HepG2 (cell line): ENCODE measurements at regions not wholly inside any gene's neighbourhood (a gene's known extent, or its start where the extent isn't known, plus 50 kb on each side); places are given as distances from the start of the nearest gene placed in this dataset.

Experiments used
- ATAC-seq: fragments of 200-7000 bp; cut with Tn5 transposase; 3 replicates; pipeline ENCODE4 v1.9.1; 2020; ENCODE audit warnings: mild to moderate bottlenecking, moderate library complexity
- BruUV-seq: library from RNA; stranded (reverse); fragments of 400-500 nt; replicated peaks from 2 replicates; lab custom pipeline; 2021; lab: Mats Ljungman, UMichigan
- CTCF ChIA-PET: fragments of 300-600 bp; formaldehyde crosslinking; extraction: SDS; loops from one replicate; lab custom pipeline; 2021; ENCODE audit warnings: low total read pairs, inconsistent platforms, low intra/inter-chr PET ratio; lab: Yijun Ruan, JAX
- POLR2A ChIA-PET: fragments of 350-600 bp; sonication (Branson Sonifier 250); formaldehyde crosslinking; loops from one replicate; lab custom pipeline; 2020; ENCODE audit warnings: antibody characterized with exemption, inconsistent platforms; lab: Yijun Ruan, JAX
- DNase-seq: peaks from one replicate; pipeline ENCODE4 v3.0.0-alpha.2; 2015; ENCODE audit warnings: low spot score
- FAIRE-seq: peaks from 3 replicates; lab custom pipeline; 2011; peaks lifted over from hg19 to GRCh38; lab: Jason Lieb, UNC
- H2AFZ ChIP-seq: one replicate; pipeline ENCODE4 v1.6.1; 2011; ENCODE audit warnings: low read length, inconsistent platforms
- H3K27ac ChIP-seq: fragments of 300-600 bp; 3 replicates; pipeline ENCODE4 v1.8.0; 2011; ENCODE audit warnings: mixed run types, mild to moderate bottlenecking, mixed read lengths, low read length, inconsistent platforms; ENCODE audit not compliant: insufficient read depth; ENCODE audit errors: extremely low read length
- H3K27me3 ChIP-seq, 2 experiments: fragments of 200-600 bp in 1 of 2; 2 replicates in 1 of 2; 3 replicates in 1 of 2; pipeline versions ENCODE4 v1.6.0 to v1.8.0; 2011; ENCODE audit warnings: low read length in 2 of 2, mild to moderate bottlenecking in 2 of 2, moderate library complexity in 2 of 2, inconsistent platforms in 1 of 2; ENCODE audit not compliant: insufficient read depth in 2 of 2, control insufficient read depth in 1 of 2
- H3K36me3 ChIP-seq, 2 experiments: fragments of 200-600 bp in 1 of 2; replicated peaks in 1 of 2; 2 replicates in 1 of 2; 3 replicates in 1 of 2; pipeline versions ENCODE4 v1.5.1 to v1.8.0; 2011; ENCODE audit warnings: low read length in 2 of 2, inconsistent platforms in 1 of 2; ENCODE audit not compliant: insufficient read depth in 2 of 2, control insufficient read depth in 1 of 2
- H3K4me1 ChIP-seq: 2 replicates; pipeline ENCODE4 v1.5.1; 2012; ENCODE audit warnings: low read length, inconsistent platforms; ENCODE audit not compliant: insufficient read depth
- H3K4me2 ChIP-seq: 2 replicates; pipeline ENCODE4 v1.6.0; 2011; ENCODE audit warnings: low read depth, low read length, inconsistent platforms
- H3K4me3 ChIP-seq, 3 experiments: fragments of 200-600 bp in 1 of 3; sonication (generic), shearing (Covaris generic) in 1 of 3; replicated peaks in 1 of 3; 2 replicates each; pipeline ENCODE4 v1.5.1; 2011 to 2016; ENCODE audit warnings: low read length in 3 of 3, inconsistent platforms in 2 of 3, low read depth in 2 of 3, mild to moderate bottlenecking in 2 of 3, control low read depth in 1 of 3, mixed read lengths in 1 of 3; ENCODE audit not compliant: insufficient read depth in 1 of 3
- H3K79me2 ChIP-seq: one replicate; pipeline ENCODE4 v1.6.1; 2011; ENCODE audit warnings: low read length, inconsistent platforms; ENCODE audit not compliant: insufficient read depth
- H3K9ac ChIP-seq: 2 replicates; pipeline ENCODE4 v1.6.0; 2011; ENCODE audit warnings: mild to moderate bottlenecking, low read depth, low read length, inconsistent platforms; ENCODE audit not compliant: insufficient read depth
- H3K9me3 ChIP-seq: 2 replicates; pipeline ENCODE4 v1.5.1; 2012; ENCODE audit warnings: mild to moderate bottlenecking, low read length
- H4K20me1 ChIP-seq: 2 replicates; pipeline ENCODE4 v1.6.0; 2011; ENCODE audit warnings: inconsistent platforms, mild to moderate bottlenecking, low read length, moderate library complexity; ENCODE audit not compliant: insufficient read depth
- CREB1 ChIP-seq, 2 experiments: fragments of 450-650 bp in 1 of 2; IDR thresholded peaks; 2 replicates each; pipeline ENCODE4 v1.6.1; 2016 to 2017; ENCODE audit warnings: control low read depth in 1 of 2, mild to moderate bottlenecking in 1 of 2, missing compliant biosample characterization in 1 of 2, missing genetic modification characterization in 1 of 2
- EED ChIP-seq: sonication (generic); formaldehyde crosslinking; IDR thresholded peaks from 2 replicates; pipeline ENCODE4 v1.5.0; 2020; ENCODE audit warnings: mild to moderate bottlenecking, missing genetic modification reagents
- EP300 ChIP-seq, 3 experiments: sonication (generic) in 1 of 3; formaldehyde crosslinking in 1 of 3; IDR thresholded peaks; 2 replicates each; pipeline versions ENCODE4 v1.5.1 to v1.6.1; 2011 to 2020; ENCODE audit warnings: low read depth in 2 of 3, low read length in 2 of 3, borderline replicate concordance in 1 of 3, improper control_type of control experiment in 1 of 3, mild to moderate bottlenecking in 1 of 3, missing genetic modification reagents in 1 of 3, moderate library complexity in 1 of 3
- GZF1 ChIP-seq: sonication (generic); formaldehyde crosslinking; IDR thresholded peaks from 2 replicates; pipeline ENCODE4 v1.5.1; 2020; ENCODE audit warnings: mild to moderate bottlenecking, missing genetic modification reagents
- JUNB ChIP-seq: sonication (generic); formaldehyde crosslinking; IDR thresholded peaks from 2 replicates; pipeline ENCODE4 v1.8.0; 2022; ENCODE audit warnings: missing genetic modification reagents, mild to moderate bottlenecking, borderline replicate concordance
- NBN ChIP-seq: fragments of 450-650 bp; conservative IDR thresholded peaks from 2 replicates; pipeline ENCODE4 v1.6.1; 2017
- SCMH1 ChIP-seq: sonication (generic); formaldehyde crosslinking; IDR thresholded peaks from 2 replicates; pipeline ENCODE4 v1.9.0; 2021; ENCODE audit warnings: missing genetic modification reagents, mild to moderate bottlenecking, borderline replicate concordance
- SP1 ChIP-seq, 2 experiments: fragments of 450-650 bp in 1 of 2; sonication (generic) in 1 of 2; formaldehyde crosslinking in 1 of 2; IDR thresholded peaks; 2 replicates each; pipeline versions ENCODE4 v1.4.0 to v1.6.1; 2016 to 2020; ENCODE audit warnings: missing genetic modification reagents in 1 of 2
- ZFP82 ChIP-seq: sonication (generic); formaldehyde crosslinking; IDR thresholded peaks from 2 replicates; pipeline ENCODE4 v1.5.1; 2020; ENCODE audit warnings: mild to moderate bottlenecking, missing genetic modification reagents, borderline replicate concordance
- ZNF292 ChIP-seq: sonication (generic); formaldehyde crosslinking; IDR thresholded peaks from 2 replicates; pipeline ENCODE4 v1.8.1; 2022; ENCODE audit warnings: mild to moderate bottlenecking, low read depth, missing genetic modification reagents, borderline replicate concordance
- ZNF501 ChIP-seq: sonication (generic); formaldehyde crosslinking; IDR thresholded peaks from 2 replicates; pipeline ENCODE4 v1.5.1; 2020; ENCODE audit warnings: mild to moderate bottlenecking, moderate library complexity, missing genetic modification reagents
- ZNF7 ChIP-seq: IDR thresholded peaks from 2 replicates; pipeline ENCODE4 v1.6.1; 2016; ENCODE audit warnings: missing biosample characterization, missing genetic modification reagents
- ZNF839 ChIP-seq: sonication (generic); formaldehyde crosslinking; IDR thresholded peaks from 2 replicates; pipeline ENCODE4 v1.4.0; 2020; ENCODE audit warnings: missing genetic modification reagents, mild to moderate bottlenecking, borderline replicate concordance
- WGBS: methylation state at CpG from one replicate; pipeline ENCODE4 v1.1.6; 2017; ENCODE audit warnings: low lambda C conversion rate; 5-methylcytosine and 5-hydroxymethylcytosine counted together
- in situ Hi-C: cut with HindIII; loops from 2 replicates; pipeline ENCODE4 v1.10.0; 2017; ENCODE audit warnings: low pct_unique_long_range_greater_than_20kb; ENCODE audit not compliant: extremely low pct_ligation_motif_present
- intact Hi-C: fragments of 100-400 bp; cut with micrococcal nuclease; formaldehyde crosslinking; loops from one replicate; pipeline ENCODE4 v1.10.0; 2022; ENCODE audit not compliant: unreplicated experiment
- TF ChIP-seq, protein P1 (sequence below): sonication (generic); formaldehyde crosslinking; IDR thresholded peaks from 2 replicates; pipeline ENCODE4 v1.5.0; 2020; ENCODE audit warnings: missing genetic modification reagents
- TF ChIP-seq, protein P2 (sequence below): IDR thresholded peaks from 2 replicates; pipeline ENCODE4 v1.6.1; 2016; ENCODE audit warnings: low read depth, control low read depth
- TF ChIP-seq, protein P3 (sequence below), 2 experiments: fragments of 450-650 bp in 1 of 2; sonication (generic) in 1 of 2; formaldehyde crosslinking; IDR thresholded peaks; 2 replicates each; pipeline versions ENCODE4 v1.5.0 to v1.8.0; 2020 to 2022; ENCODE audit warnings: mild to moderate bottlenecking in 1 of 2, missing genetic modification reagents in 1 of 2

GRCh38 chr6:141326426-141326825 is 806.3 kb upstream of the GJE1 start (continued):
- TF ChIP-seq EP300 (IDR thresholded peaks at IDR 0.05; ENCODE audit: low read depth in 2 of 2, low read length in 2 of 2), result peak in 1 of 2 experiments; percentile 7; a peak in 1 of 4 replicates
- no peak for TF ChIP-seq EP300 (CRISPR knock-in tag; IDR thresholded peaks at IDR 0.05; ENCODE audit: borderline replicate concordance)
- no peak for TF ChIP-seq ZFP82 (CRISPR knock-in tag)
- TF ChIP-seq CREB1 (IDR thresholded peaks at IDR 0.05), result peak; percentile 86
- no peak for TF ChIP-seq CREB1 (CRISPR knock-in tag; IDR thresholded peaks at IDR 0.05)
- TF ChIP-seq ZNF292 (CRISPR knock-in tag), result no peak
- TF ChIP-seq, protein P1, sequence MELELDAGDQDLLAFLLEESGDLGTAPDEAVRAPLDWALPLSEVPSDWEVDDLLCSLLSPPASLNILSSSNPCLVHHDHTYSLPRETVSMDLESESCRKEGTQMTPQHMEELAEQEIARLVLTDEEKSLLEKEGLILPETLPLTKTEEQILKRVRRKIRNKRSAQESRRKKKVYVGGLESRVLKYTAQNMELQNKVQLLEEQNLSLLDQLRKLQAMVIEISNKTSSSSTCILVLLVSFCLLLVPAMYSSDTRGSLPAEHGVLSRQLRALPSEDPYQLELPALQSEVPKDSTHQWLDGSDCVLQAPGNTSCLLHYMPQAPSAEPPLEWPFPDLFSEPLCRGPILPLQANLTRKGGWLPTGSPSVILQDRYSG (CRISPR knock-in tag), result no peak
- TF ChIP-seq EED (CRISPR knock-in tag), result no peak
- no peak for TF ChIP-seq ZNF7 (CRISPR knock-in tag)
- TF ChIP-seq, protein P2, sequence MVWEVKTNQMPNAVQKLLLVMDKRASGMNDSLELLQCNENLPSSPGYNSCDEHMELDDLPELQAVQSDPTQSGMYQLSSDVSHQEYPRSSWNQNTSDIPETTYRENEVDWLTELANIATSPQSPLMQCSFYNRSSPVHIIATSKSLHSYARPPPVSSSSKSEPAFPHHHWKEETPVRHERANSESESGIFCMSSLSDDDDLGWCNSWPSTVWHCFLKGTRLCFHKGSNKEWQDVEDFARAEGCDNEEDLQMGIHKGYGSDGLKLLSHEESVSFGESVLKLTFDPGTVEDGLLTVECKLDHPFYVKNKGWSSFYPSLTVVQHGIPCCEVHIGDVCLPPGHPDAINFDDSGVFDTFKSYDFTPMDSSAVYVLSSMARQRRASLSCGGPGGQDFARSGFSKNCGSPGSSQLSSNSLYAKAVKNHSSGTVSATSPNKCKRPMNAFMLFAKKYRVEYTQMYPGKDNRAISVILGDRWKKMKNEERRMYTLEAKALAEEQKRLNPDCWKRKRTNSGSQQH, result no peak
- TF ChIP-seq GZF1 (CRISPR knock-in tag), result no peak

GRCh38 chr6:141321493-141322347 is 811.0 kb upstream of the GJE1 start:
- POLR2A ChIA-PET, result no interaction called here
- Histone ChIP-seq H3K4me3 (no peak overlapping the region), H3K36me3 (no peaks in the 10 kb centered on the region), H2AFZ (no peak overlapping the region), H4K20me1 (no peaks in the 10 kb centered on the region), H3K9me3 (no peaks in the 10 kb centered on the region)
- FAIRE-seq (no peak), DNase-seq (no peak)
- TF ChIP-seq ZNF839 (CRISPR knock-in tag) (no peak), SP1 (IDR thresholded peaks at IDR 0.05) (no peak), SP1 (CRISPR knock-in tag; IDR thresholded peaks at IDR 0.05) (no peak), JUNB (CRISPR knock-in tag) (no peak), ZNF501 (CRISPR knock-in tag) (no peak), SCMH1 (no peak), NBN (no peak)
- TF ChIP-seq, protein P3, sequence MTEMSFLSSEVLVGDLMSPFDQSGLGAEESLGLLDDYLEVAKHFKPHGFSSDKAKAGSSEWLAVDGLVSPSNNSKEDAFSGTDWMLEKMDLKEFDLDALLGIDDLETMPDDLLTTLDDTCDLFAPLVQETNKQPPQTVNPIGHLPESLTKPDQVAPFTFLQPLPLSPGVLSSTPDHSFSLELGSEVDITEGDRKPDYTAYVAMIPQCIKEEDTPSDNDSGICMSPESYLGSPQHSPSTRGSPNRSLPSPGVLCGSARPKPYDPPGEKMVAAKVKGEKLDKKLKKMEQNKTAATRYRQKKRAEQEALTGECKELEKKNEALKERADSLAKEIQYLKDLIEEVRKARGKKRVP (CRISPR knock-in tag; IDR thresholded peaks at IDR 0.05), result peak in 1 of 2 experiments; percentile 51; a peak in 2 of 4 replicates
- TF ChIP-seq, all 625 proteins: peak for 1
- intact Hi-C loops, result no loop called here
- Histone ChIP-seq H3K79me2 (no peaks in the 10 kb centered on the region), H3K27me3 (no peaks in the 10 kb centered on the region), H3K27ac (no peak overlapping the region), H3K4me1 (no peaks in the 10 kb centered on the region), H3K4me2 (no peak overlapping the region), H3K9ac (no peak overlapping the region)
- WGBS, result 19% methylated on average over 5 of the region's 5 CpGs
- no TSS peak for BruUV-seq
- no peak for ATAC-seq
- CTCF ChIA-PET, result no interaction called here
- in situ Hi-C loops, result no loop called here
